NCI-H1694 treated with DMSO at 0.1 percent for 48 hours (cell line): ENCODE measurements at regions not wholly inside any gene's neighbourhood (a gene's known extent, or its start where the extent isn't known, plus 50 kb on each side); places are given as distances from the start of the nearest gene placed in this dataset.
A peak's percentile ranks its signal among the peaks of the same experiment; 100 is the strongest.

Source experiments
- DNase-seq: peaks from one replicate; lab custom pipeline; 2025; lab: John Stamatoyannopoulos, UW

GRCh38 chr7:13442226-13442625, 547.2 kb downstream of the ETV1 start:
- no peak for DNase-seq

GRCh38 chr7:13447637-13448036, 541.8 kb downstream of the ETV1 start:
- no peak for DNase-seq

GRCh38 chr7:13448243-13448642, 541.2 kb downstream of the ETV1 start:
- DNase-seq = no peak

GRCh38 chr7:13449460-13449859, 540.0 kb downstream of the ETV1 start:
- DNase-seq = no peak

GRCh38 chr7:13454916-13455592, 534.4 kb downstream of the ETV1 start:
- no peak for DNase-seq

GRCh38 chr7:13457790-13458189, 531.7 kb downstream of the ETV1 start:
- no peak for DNase-seq

GRCh38 chr7:13466874-13467547, 522.5 kb downstream of the ETV1 start:
- peak; percentile 96 for DNase-seq

GRCh38 chr7:13476881-13477444, 512.5 kb downstream of the ETV1 start:
- DNase-seq = no peak

- no peak for DNase-seq
Measured at GRCh38 chr7:13489386-13489785, 500.1 kb downstream of the ETV1 start.

GRCh38 chr7:13496976-13497375, 492.5 kb downstream of the ETV1 start:
- no peak for DNase-seq

GRCh38 chr7:13508586-13508985, 480.9 kb downstream of the ETV1 start:
- peak; percentile 17 for DNase-seq

GRCh38 chr7:13518738-13519137, 470.7 kb downstream of the ETV1 start:
- no peak for DNase-seq

GRCh38 chr7:13524076-13524475, 465.4 kb downstream of the ETV1 start:
- DNase-seq = no peak

- no peak for DNase-seq
Measured at GRCh38 chr7:13532028-13532753, 457.3 kb downstream of the ETV1 start.

- DNase-seq = no peak
Measured at GRCh38 chr7:13538669-13539068, 450.8 kb downstream of the ETV1 start.

GRCh38 chr7:13540429-13540828, 449.0 kb downstream of the ETV1 start:
- DNase-seq = no peak

- DNase-seq = no peak
Measured at GRCh38 chr7:13541326-13541725, 448.1 kb downstream of the ETV1 start.

GRCh38 chr7:13542451-13542850, 447.0 kb downstream of the ETV1 start:
- DNase-seq = no peak

- no peak for DNase-seq
Measured at GRCh38 chr7:13551503-13551902, 438.0 kb downstream of the ETV1 start.

GRCh38 chr7:13560441-13560840, 429.0 kb downstream of the ETV1 start:
- DNase-seq = no peak

GRCh38 chr7:13563257-13563656, 426.2 kb downstream of the ETV1 start:
- DNase-seq = no peak

- no peak for DNase-seq
Measured at GRCh38 chr7:13563680-13564079, 425.8 kb downstream of the ETV1 start.
